ENCODE measurements at regions not wholly inside any gene's neighbourhood (a gene's known extent, or its start where the extent isn't known, plus 50 kb on each side); places are given as distances from the start of the nearest gene placed in this dataset.

- no peak overlapping the region for H3K4me3 ChIP-seq (IDR thresholded peaks at IDR 0.05; ENCODE audit: insufficient read depth, low read depth, low read length)
- H3K79me2 ChIP-seq (ENCODE audit: insufficient read depth, low read depth) = no peaks in the 10 kb centered on the region
- H3K4me1 ChIP-seq (ENCODE audit: low read depth, poor library complexity, severe bottlenecking) = no peaks in the 10 kb centered on the region
- H4K20me1 ChIP-seq (ENCODE audit: insufficient read depth) = no peaks in the 10 kb centered on the region
- no peak overlapping the region for H3K9ac ChIP-seq
- no peak overlapping the region for H3K4me2 ChIP-seq
- no peaks in the 10 kb centered on the region for H3K36me3 ChIP-seq (ENCODE audit: insufficient read depth)
- no peak overlapping the region for H2AFZ ChIP-seq (ENCODE audit: low read depth)
- no peak for TF ChIP-seq CTCF (conservative IDR thresholded peaks at IDR 0.05; ENCODE audit: low read depth, low read length)
- no peaks in the 10 kb centered on the region for H3K27me3 ChIP-seq (ENCODE audit: insufficient read depth, low read depth)
- no peak overlapping the region for H3K27ac ChIP-seq
Observed at GRCh38 chr6:21478883-21479539, 114.5 kb upstream of the SOX4 start.

- Histone ChIP-seq H3K9ac (no peak overlapping the region), H3K36me3 (ENCODE audit: insufficient read depth) (no peaks in the 10 kb centered on the region), H3K4me1 (ENCODE audit: low read depth, poor library complexity, severe bottlenecking) (no peaks in the 10 kb centered on the region), H2AFZ (ENCODE audit: low read depth) (no peak overlapping the region), H3K27ac (no peak overlapping the region), H3K4me3 (IDR thresholded peaks at IDR 0.05; ENCODE audit: insufficient read depth, low read depth, low read length) (no peak overlapping the region), H3K4me2 (no peak overlapping the region), H3K27me3 (ENCODE audit: insufficient read depth, low read depth) (no peaks in the 10 kb centered on the region), H3K79me2 (ENCODE audit: insufficient read depth, low read depth) (no peaks in the 10 kb centered on the region), H4K20me1 (ENCODE audit: insufficient read depth) (no peaks in the 10 kb centered on the region)
- TF ChIP-seq CTCF (conservative IDR thresholded peaks at IDR 0.05; ENCODE audit: low read depth, low read length) = no peak
Observed at GRCh38 chr6:21486115-21486514, 107.4 kb upstream of the SOX4 start.

- Histone ChIP-seq H3K36me3 (ENCODE audit: insufficient read depth) (no peaks in the 10 kb centered on the region), H3K4me1 (ENCODE audit: low read depth, poor library complexity, severe bottlenecking) (no peaks in the 10 kb centered on the region), H3K4me2 (no peak overlapping the region), H3K9ac (no peak overlapping the region), H2AFZ (ENCODE audit: low read depth) (no peak overlapping the region), H3K27ac (no peak overlapping the region), H3K27me3 (ENCODE audit: insufficient read depth, low read depth) (no peaks in the 10 kb centered on the region), H4K20me1 (ENCODE audit: insufficient read depth) (no peaks in the 10 kb centered on the region), H3K79me2 (ENCODE audit: insufficient read depth, low read depth) (no peaks in the 10 kb centered on the region), H3K4me3 (IDR thresholded peaks at IDR 0.05; ENCODE audit: insufficient read depth, low read depth, low read length) (no peak overlapping the region)
- TF ChIP-seq CTCF (conservative IDR thresholded peaks at IDR 0.05; ENCODE audit: low read depth, low read length) = no peak
Observed at GRCh38 chr6:21489826-21490225, 103.7 kb upstream of the SOX4 start.

GRCh38 chr6:21491955-21492354 is 101.6 kb upstream of the SOX4 start:
- Histone ChIP-seq H3K36me3 (ENCODE audit: insufficient read depth) (no peaks in the 10 kb centered on the region), H3K27ac (no peak overlapping the region), H3K4me2 (no peak overlapping the region), H2AFZ (ENCODE audit: low read depth) (no peak overlapping the region), H3K4me1 (ENCODE audit: low read depth, poor library complexity, severe bottlenecking) (no peaks in the 10 kb centered on the region), H3K79me2 (ENCODE audit: insufficient read depth, low read depth) (no peaks in the 10 kb centered on the region), H3K9ac (no peak overlapping the region), H4K20me1 (ENCODE audit: insufficient read depth) (no peaks in the 10 kb centered on the region), H3K4me3 (IDR thresholded peaks at IDR 0.05; ENCODE audit: insufficient read depth, low read depth, low read length) (no peak overlapping the region), H3K27me3 (ENCODE audit: insufficient read depth, low read depth) (no peaks in the 10 kb centered on the region)
- TF ChIP-seq CTCF (conservative IDR thresholded peaks at IDR 0.05; ENCODE audit: low read depth, low read length) = no peak

All from KMS-11 (cell line).